Adipocyte (in vitro differentiated cells): ENCODE measurements at regions not wholly inside any gene's neighbourhood (a gene's known extent, or its start where the extent isn't known, plus 50 kb on each side); places are given as distances from the start of the nearest gene placed in this dataset.

Source experiments
- DNase-seq: peaks from one replicate; pipeline ENCODE4 v3.0.0-alpha.2; 2015; ENCODE audit warnings: low read depth
- H3K27me3 ChIP-seq: replicated peaks from 2 replicates; pipeline ENCODE4 v1.7.0; 2013; ENCODE audit warnings: mild to moderate bottlenecking, low read length, moderate library complexity; ENCODE audit not compliant: control insufficient read depth, insufficient read depth
- H3K36me3 ChIP-seq: 2 replicates; pipeline ENCODE4 v1.7.0; 2013; ENCODE audit warnings: low read length, mild to moderate bottlenecking, moderate library complexity; ENCODE audit not compliant: control insufficient read depth, insufficient read depth, severe bottlenecking
- H3K4me1 ChIP-seq: 2 replicates; pipeline ENCODE4 v1.7.0; 2013; ENCODE audit warnings: mild to moderate bottlenecking, low read length, moderate library complexity; ENCODE audit not compliant: control insufficient read depth, insufficient read depth
- H3K4me3 ChIP-seq: 2 replicates; pipeline ENCODE4 v1.7.0; 2013; ENCODE audit warnings: mild to moderate bottlenecking, low read length, moderate library complexity
- H3K9ac ChIP-seq: 2 replicates; pipeline ENCODE4 v1.7.0; 2013; ENCODE audit warnings: mild to moderate bottlenecking, low read length, moderate library complexity
- H3K9me3 ChIP-seq: 2 replicates; pipeline ENCODE4 v1.7.0; 2013; ENCODE audit warnings: mild to moderate bottlenecking, low read length, moderate library complexity; ENCODE audit not compliant: control insufficient read depth

- no peak for DNase-seq
- no peak overlapping the region for H3K4me3 ChIP-seq
- H3K9ac ChIP-seq: no peak overlapping the region
- peaks cover 4% of the 10 kb centered on the region for H3K27me3 ChIP-seq
- H3K4me1 ChIP-seq: no peaks in the 10 kb centered on the region
- no peaks in the 10 kb centered on the region for H3K9me3 ChIP-seq
- H3K36me3 ChIP-seq: no peaks in the 10 kb centered on the region
Observed at GRCh38 chrX:140933016-140933415, 69.4 kb upstream of the SPANXB1 start.

GRCh38 chrX:140933874-140934655 is 68.3 kb upstream of the SPANXB1 start:
- Histone ChIP-seq H3K27me3 (peaks cover 4% of the 10 kb centered on the region), H3K9me3 (no peaks in the 10 kb centered on the region), H3K36me3 (no peaks in the 10 kb centered on the region), H3K9ac (no peak overlapping the region), H3K4me3 (no peak overlapping the region), H3K4me1 (no peaks in the 10 kb centered on the region)
- DNase-seq: no peak

GRCh38 chrX:140943513-140943912 is 58.9 kb upstream of the SPANXB1 start:
- Histone ChIP-seq H3K9me3 (no peaks in the 10 kb centered on the region), H3K9ac (no peak overlapping the region), H3K4me3 (no peak overlapping the region), H3K4me1 (no peaks in the 10 kb centered on the region), H3K36me3 (no peaks in the 10 kb centered on the region), H3K27me3 (peaks cover 6% of the 10 kb centered on the region)
- no peak for DNase-seq

GRCh38 chrX:140944710-140945109 is 57.7 kb upstream of the SPANXB1 start:
- no peaks in the 10 kb centered on the region for H3K9me3 ChIP-seq
- no peak overlapping the region for H3K4me3 ChIP-seq
- no peaks in the 10 kb centered on the region for H3K4me1 ChIP-seq
- DNase-seq: no peak
- no peak overlapping the region for H3K9ac ChIP-seq
- peaks cover 3% of the 10 kb centered on the region for H3K27me3 ChIP-seq
- H3K36me3 ChIP-seq: no peaks in the 10 kb centered on the region

GRCh38 chrX:140948827-140949226 is 53.6 kb upstream of the SPANXB1 start:
- no peaks in the 10 kb centered on the region for H3K36me3 ChIP-seq
- H3K4me3 ChIP-seq: no peak overlapping the region
- no peak for DNase-seq
- no peaks in the 10 kb centered on the region for H3K9me3 ChIP-seq
- H3K4me1 ChIP-seq: no peaks in the 10 kb centered on the region
- no peaks in the 10 kb centered on the region for H3K27me3 ChIP-seq
- H3K9ac ChIP-seq: no peak overlapping the region

GRCh38 chrX:140949233-140949632 is 53.2 kb upstream of the SPANXB1 start:
- Histone ChIP-seq H3K4me1 (no peaks in the 10 kb centered on the region), H3K9ac (no peak overlapping the region), H3K9me3 (no peaks in the 10 kb centered on the region), H3K36me3 (no peaks in the 10 kb centered on the region), H3K4me3 (no peak overlapping the region), H3K27me3 (no peaks in the 10 kb centered on the region)
- no peak for DNase-seq
